Breast epithelium (tissue), 4 donors: ENCODE measurements at regions not wholly inside any gene's neighbourhood (a gene's known extent, or its start where the extent isn't known, plus 50 kb on each side); places are given as distances from the start of the nearest gene placed in this dataset.

Experiments used
- DNase-seq, 2 donors: peaks; one replicate each; pipeline ENCODE4 v3.0.0-alpha.2; 2019; ENCODE audit warnings: low spot score in 2 of 2
- H3K27ac ChIP-seq, 2 donors: fragments of 200-600 bp; sonication (generic) in 1 of 2; one replicate each; pipeline ENCODE4 v1.5.1; 2016 to 2019; ENCODE audit warnings: mild to moderate bottlenecking in 1 of 2
- H3K27me3 ChIP-seq, 2 donors: fragments of 200-600 bp; sonication (generic) in 1 of 2; one replicate each; pipeline versions ENCODE4 v1.5.1 to v1.6.0; 2017 to 2019; ENCODE audit warnings: control low read depth in 1 of 2, mild to moderate bottlenecking in 1 of 2
- H3K36me3 ChIP-seq: fragments of 200-600 bp; one replicate; pipeline ENCODE4 v1.5.1; 2019
- H3K4me1 ChIP-seq, 2 donors: fragments of 200-600 bp; sonication (generic); one replicate each; pipeline ENCODE4 v1.5.1; 2016 to 2019; ENCODE audit warnings: control low read depth in 1 of 2
- H3K4me3 ChIP-seq, 3 donors: fragments of 200-600 bp; sonication (generic); 1 replicate in 2 of 3; 2 replicates in 1 of 3; pipeline ENCODE4 v1.5.1; 2016 to 2019; ENCODE audit warnings: mild to moderate bottlenecking in 3 of 3, moderate library complexity in 2 of 3
- H3K9me3 ChIP-seq, 2 donors: fragments of 200-600 bp; sonication (generic) in 1 of 2; one replicate each; pipeline ENCODE4 v1.5.1; 2016 to 2019; ENCODE audit warnings: control low read depth in 1 of 2
- POLR2A ChIP-seq: fragments of 450-650 bp; IDR thresholded peaks from one replicate; pipeline ENCODE4 v1.6.1; 2016; ENCODE audit warnings: antibody characterized with exemption, mild to moderate bottlenecking, moderate library complexity
- POLR2AphosphoS5 ChIP-seq, 3 donors: sonication (generic); formaldehyde crosslinking; IDR thresholded peaks; one replicate each; pipeline ENCODE4 v1.6.1; 2017; ENCODE audit warnings: antibody characterized with exemption in 3 of 3
- intact Hi-C: fragments of 100-400 bp; cut with DNase I; formaldehyde crosslinking; loops from one replicate; pipeline ENCODE4 v1.15.1; 2023; ENCODE audit warnings: low total_unique reads
- TF ChIP-seq, protein P1 (sequence below), 3 donors: fragments of 450-650 bp; IDR thresholded peaks; one replicate each; pipeline ENCODE4 v1.5.1; 2016 to 2017; ENCODE audit warnings: antibody characterized with exemption in 3 of 3, mild to moderate bottlenecking in 3 of 3, moderate library complexity in 3 of 3

DNA sequence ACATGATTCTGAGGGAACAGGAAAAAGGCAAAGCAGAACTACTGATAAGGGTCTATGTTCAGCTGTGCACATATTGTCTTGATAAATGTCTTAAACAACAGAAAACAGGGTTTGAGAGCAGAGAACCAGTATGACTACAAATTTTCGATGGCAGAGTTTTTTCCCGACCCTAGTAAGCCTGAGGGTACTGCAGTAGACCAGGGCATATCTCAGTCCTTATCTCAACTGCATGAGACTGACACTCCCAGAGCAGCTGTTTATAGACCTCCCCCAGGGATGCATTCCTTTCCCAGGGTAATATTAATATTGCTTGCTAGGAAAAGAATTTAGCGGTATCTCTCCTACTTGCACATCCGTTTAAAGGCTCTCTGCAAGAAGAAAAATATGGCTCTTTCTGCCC is 1176.8 kb upstream of the ADGRB3 start:
- TF ChIP-seq, protein P1, sequence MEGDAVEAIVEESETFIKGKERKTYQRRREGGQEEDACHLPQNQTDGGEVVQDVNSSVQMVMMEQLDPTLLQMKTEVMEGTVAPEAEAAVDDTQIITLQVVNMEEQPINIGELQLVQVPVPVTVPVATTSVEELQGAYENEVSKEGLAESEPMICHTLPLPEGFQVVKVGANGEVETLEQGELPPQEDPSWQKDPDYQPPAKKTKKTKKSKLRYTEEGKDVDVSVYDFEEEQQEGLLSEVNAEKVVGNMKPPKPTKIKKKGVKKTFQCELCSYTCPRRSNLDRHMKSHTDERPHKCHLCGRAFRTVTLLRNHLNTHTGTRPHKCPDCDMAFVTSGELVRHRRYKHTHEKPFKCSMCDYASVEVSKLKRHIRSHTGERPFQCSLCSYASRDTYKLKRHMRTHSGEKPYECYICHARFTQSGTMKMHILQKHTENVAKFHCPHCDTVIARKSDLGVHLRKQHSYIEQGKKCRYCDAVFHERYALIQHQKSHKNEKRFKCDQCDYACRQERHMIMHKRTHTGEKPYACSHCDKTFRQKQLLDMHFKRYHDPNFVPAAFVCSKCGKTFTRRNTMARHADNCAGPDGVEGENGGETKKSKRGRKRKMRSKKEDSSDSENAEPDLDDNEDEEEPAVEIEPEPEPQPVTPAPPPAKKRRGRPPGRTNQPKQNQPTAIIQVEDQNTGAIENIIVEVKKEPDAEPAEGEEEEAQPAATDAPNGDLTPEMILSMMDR (IDR thresholded peaks at IDR 0.05), result no peak
- TF ChIP-seq POLR2AphosphoS5 (IDR thresholded peaks at IDR 0.05), result no peak
- TF ChIP-seq POLR2A, result no peak
- no peak for DNase-seq
- no peaks in the 10 kb centered on the region for H3K4me1 ChIP-seq
- intact Hi-C loops, result no loop called here
- no peak overlapping the region for H3K27ac ChIP-seq
- peaks cover 10 to 12% of the 10 kb centered on the region in 2 donors for H3K9me3 ChIP-seq
- H3K4me3 ChIP-seq, result no peak overlapping the region
- H3K36me3 ChIP-seq, result no peaks in the 10 kb centered on the region
- H3K27me3 ChIP-seq, result no peaks in the 10 kb centered on the region

DNA sequence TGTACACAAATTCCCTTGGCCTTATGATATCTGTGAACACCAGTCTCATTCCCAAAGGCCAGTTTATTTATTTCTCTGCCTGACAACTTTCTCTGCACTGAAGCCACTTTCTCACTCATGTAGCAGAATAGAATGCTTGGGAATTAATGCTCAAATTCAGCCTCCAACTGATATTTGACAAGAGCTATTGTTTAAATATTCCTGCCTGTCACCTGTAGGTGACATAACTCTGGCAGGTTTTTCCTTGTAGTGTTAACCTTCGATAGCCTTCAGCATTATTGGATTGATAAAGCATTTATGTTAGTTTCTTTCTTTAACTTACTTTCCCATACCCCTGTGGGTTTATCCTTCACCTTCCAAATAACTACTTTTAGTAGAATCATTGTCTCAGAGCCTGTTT is 1183.2 kb upstream of the ADGRB3 start:
- intact Hi-C loops, result no loop called here
- no peak for DNase-seq
- Histone ChIP-seq H3K9me3 (no peaks in the 10 kb centered on the region), H3K27ac (no peak overlapping the region), H3K4me1 (no peaks in the 10 kb centered on the region), H3K27me3 (no peaks in the 10 kb centered on the region), H3K4me3 (no peak overlapping the region), H3K36me3 (peaks cover 3% of the 10 kb centered on the region)
- no peak for TF ChIP-seq POLR2AphosphoS5 (IDR thresholded peaks at IDR 0.05)
- TF ChIP-seq, protein P1 (IDR thresholded peaks at IDR 0.05), result no peak
- TF ChIP-seq POLR2A, result no peak

DNA sequence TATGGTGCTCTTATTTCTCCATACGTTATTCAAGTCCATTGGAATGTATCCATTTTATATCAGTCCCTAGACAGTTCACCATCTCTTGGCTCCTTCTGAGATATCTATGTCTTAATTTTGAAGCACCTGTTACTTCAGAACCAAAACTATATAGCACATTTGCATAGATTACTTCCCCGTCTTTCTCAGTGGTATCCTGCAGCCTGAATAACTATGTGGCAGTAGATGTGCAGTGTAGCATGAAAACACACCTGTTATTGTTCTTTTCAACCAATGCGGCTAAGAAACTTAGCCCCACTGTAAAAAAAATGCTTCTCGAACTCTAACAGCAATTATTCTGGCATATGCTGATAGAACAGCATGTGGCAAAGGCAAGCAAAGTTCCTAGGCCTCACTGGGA is 1184.4 kb upstream of the ADGRB3 start:
- DNase-seq, result no peak
- Histone ChIP-seq H3K4me3 (no peak overlapping the region), H3K9me3 (no peaks in the 10 kb centered on the region), H3K4me1 (no peaks in the 10 kb centered on the region), H3K27me3 (no peaks in the 10 kb centered on the region), H3K27ac (no peak overlapping the region), H3K36me3 (peaks cover 3% of the 10 kb centered on the region)
- no peak for TF ChIP-seq POLR2A
- TF ChIP-seq, protein P1 (IDR thresholded peaks at IDR 0.05), result no peak
- no peak for TF ChIP-seq POLR2AphosphoS5 (IDR thresholded peaks at IDR 0.05)
- intact Hi-C loops, result no loop called here

DNA sequence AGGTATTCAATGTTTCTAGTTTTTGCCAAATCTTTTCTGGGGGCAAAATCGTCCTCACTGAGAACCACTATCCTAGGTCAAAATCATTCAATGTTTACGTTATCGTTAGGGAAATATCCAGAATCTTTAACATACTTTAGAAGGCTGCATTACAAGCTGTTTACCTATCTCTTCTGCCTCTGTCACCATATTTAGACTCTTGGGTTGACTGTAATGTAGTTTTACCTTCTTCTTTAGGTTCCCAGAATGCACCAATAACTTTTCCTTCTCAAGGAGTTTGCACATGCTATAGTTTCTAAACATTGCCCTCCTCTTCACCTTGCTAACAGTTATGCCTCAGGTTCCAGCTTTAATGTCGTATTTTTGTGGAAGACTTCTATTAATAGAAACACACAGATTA is 1185.5 kb upstream of the ADGRB3 start:
- H3K9me3 ChIP-seq, result no peaks in the 10 kb centered on the region

DNA sequence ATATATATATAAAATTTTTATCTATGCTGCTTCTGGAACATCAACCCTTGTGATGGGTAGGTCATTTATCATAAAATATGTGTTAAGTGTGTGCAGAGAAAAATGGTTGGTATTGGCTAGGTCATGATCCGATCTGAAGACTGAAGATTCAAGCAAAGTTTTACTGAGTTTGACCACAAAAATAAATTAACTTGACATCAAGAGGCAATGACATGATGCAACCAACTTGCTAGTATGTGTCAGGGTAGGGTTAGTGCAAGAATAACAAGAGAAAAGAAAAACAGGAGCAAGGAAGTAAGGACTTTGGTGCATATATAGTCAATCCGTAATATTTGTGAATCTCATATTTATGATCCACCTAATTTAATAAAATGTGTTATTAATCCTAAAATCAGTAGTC is 1202.0 kb upstream of the ADGRB3 start:
- Histone ChIP-seq H3K4me3 (no peak overlapping the region), H3K27me3 (no peaks in the 10 kb centered on the region), H3K9me3 (no peaks in the 10 kb centered on the region), H3K27ac (no peak overlapping the region), H3K36me3 (no peaks in the 10 kb centered on the region), H3K4me1 (no peaks in the 10 kb centered on the region)
- no peak for DNase-seq
- intact Hi-C loops, result no loop called here
- TF ChIP-seq POLR2A (no peak), POLR2AphosphoS5 (IDR thresholded peaks at IDR 0.05) (no peak)
- TF ChIP-seq, protein P1 (IDR thresholded peaks at IDR 0.05), result no peak

More for the DNA sequence above, 1185.5 kb upstream of the ADGRB3 start:
- intact Hi-C loops, result no loop called here
- TF ChIP-seq, protein P1 (IDR thresholded peaks at IDR 0.05), result no peak
- TF ChIP-seq POLR2AphosphoS5 (IDR thresholded peaks at IDR 0.05) (no peak), POLR2A (no peak)
- H3K4me3 ChIP-seq, result no peak overlapping the region
- DNase-seq, result no peak
- peaks cover 3% of the 10 kb centered on the region for H3K36me3 ChIP-seq
- H3K4me1 ChIP-seq, result no peaks in the 10 kb centered on the region
- no peaks in the 10 kb centered on the region for H3K27me3 ChIP-seq
- H3K27ac ChIP-seq, result no peak overlapping the region
